BE2C (cell line): ENCODE measurements at regions not wholly inside any gene's neighbourhood (a gene's known extent, or its start where the extent isn't known, plus 50 kb on each side); places are given as distances from the start of the nearest gene placed in this dataset.

Source experiments
- DNase-seq: peaks from one replicate; pipeline ENCODE4 v3.0.0-alpha.2; 2020
- H3K27me3 ChIP-seq: fragments of 250-450 bp; sonication (Bioruptor Pico); 2 replicates; pipeline ENCODE4 v1.5.1; 2020; ENCODE audit warnings: mild to moderate bottlenecking
- H3K36me3 ChIP-seq: fragments of 250-450 bp; sonication (Bioruptor Pico); 2 replicates; pipeline ENCODE4 v1.5.1; 2020; ENCODE audit warnings: mild to moderate bottlenecking
- H3K4me1 ChIP-seq: fragments of 250-450 bp; sonication (Bioruptor Pico); 2 replicates; pipeline ENCODE4 v1.5.1; 2020
- H3K4me3 ChIP-seq: 2 replicates; pipeline ENCODE4 v1.5.1; 2011; ENCODE audit warnings: low read depth, low read length
- H3K9me3 ChIP-seq: fragments of 250-450 bp; sonication (Bioruptor Pico); 2 replicates; pipeline ENCODE4 v1.5.1; 2020
- TF ChIP-seq, protein P1 (sequence below): IDR thresholded peaks from 2 replicates; pipeline ENCODE4 v1.5.1; 2012; ENCODE audit warnings: mild to moderate bottlenecking, low read depth, low read length

DNA sequence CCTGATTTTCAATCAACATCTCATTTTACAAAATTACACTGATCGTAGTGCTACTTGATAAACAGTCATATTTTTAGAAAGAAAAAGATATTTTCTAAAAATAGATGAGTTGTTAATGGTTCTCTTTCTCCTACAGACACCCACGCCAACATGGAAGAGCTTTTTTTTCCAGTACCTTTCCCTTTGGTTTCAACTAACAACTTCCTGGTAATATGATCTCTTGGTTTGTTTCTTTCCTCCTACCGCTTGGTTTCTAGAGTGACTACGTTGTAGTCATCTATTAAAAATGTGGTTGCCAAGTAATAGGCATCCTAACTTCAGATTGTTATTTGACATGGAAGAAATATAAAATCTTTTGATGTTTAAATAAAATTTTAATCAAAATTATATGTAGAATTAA is 189.0 kb downstream of the LACC1 start:
- DNase-seq = no peak
- TF ChIP-seq, protein P1, sequence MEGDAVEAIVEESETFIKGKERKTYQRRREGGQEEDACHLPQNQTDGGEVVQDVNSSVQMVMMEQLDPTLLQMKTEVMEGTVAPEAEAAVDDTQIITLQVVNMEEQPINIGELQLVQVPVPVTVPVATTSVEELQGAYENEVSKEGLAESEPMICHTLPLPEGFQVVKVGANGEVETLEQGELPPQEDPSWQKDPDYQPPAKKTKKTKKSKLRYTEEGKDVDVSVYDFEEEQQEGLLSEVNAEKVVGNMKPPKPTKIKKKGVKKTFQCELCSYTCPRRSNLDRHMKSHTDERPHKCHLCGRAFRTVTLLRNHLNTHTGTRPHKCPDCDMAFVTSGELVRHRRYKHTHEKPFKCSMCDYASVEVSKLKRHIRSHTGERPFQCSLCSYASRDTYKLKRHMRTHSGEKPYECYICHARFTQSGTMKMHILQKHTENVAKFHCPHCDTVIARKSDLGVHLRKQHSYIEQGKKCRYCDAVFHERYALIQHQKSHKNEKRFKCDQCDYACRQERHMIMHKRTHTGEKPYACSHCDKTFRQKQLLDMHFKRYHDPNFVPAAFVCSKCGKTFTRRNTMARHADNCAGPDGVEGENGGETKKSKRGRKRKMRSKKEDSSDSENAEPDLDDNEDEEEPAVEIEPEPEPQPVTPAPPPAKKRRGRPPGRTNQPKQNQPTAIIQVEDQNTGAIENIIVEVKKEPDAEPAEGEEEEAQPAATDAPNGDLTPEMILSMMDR = no peak
- H3K9me3 ChIP-seq = no peaks in the 10 kb centered on the region
- H3K36me3 ChIP-seq = no peaks in the 10 kb centered on the region
- no peak overlapping the region for H3K4me3 ChIP-seq
- peaks cover 16% of the 10 kb centered on the region for H3K27me3 ChIP-seq
- no peaks in the 10 kb centered on the region for H3K4me1 ChIP-seq

GRCh38 chr13:44072536-44072935 is 192.8 kb downstream of the LACC1 start:
- Histone ChIP-seq H3K4me3 (no peak overlapping the region), H3K9me3 (no peaks in the 10 kb centered on the region), H3K4me1 (no peaks in the 10 kb centered on the region), H3K27me3 (peaks cover 13% of the 10 kb centered on the region), H3K36me3 (no peaks in the 10 kb centered on the region)
- TF ChIP-seq, protein P1 = no peak
- no peak for DNase-seq

- no peaks in the 10 kb centered on the region for H3K36me3 ChIP-seq
- H3K4me1 ChIP-seq = no peaks in the 10 kb centered on the region
- no peak for DNase-seq
- H3K9me3 ChIP-seq = no peaks in the 10 kb centered on the region
- peaks cover 2% of the 10 kb centered on the region for H3K27me3 ChIP-seq
- H3K4me3 ChIP-seq = no peak overlapping the region
- TF ChIP-seq, protein P1 = no peak
These were observed 194.9 kb downstream of the LACC1 start for GRCh38 chr13:44074611-44075010.

- H3K4me3 ChIP-seq = no peak overlapping the region
- no peaks in the 10 kb centered on the region for H3K9me3 ChIP-seq
- H3K4me1 ChIP-seq = no peaks in the 10 kb centered on the region
- no peaks in the 10 kb centered on the region; the same call in none of the 2 replicates for H3K27me3 ChIP-seq
- no peaks in the 10 kb centered on the region for H3K36me3 ChIP-seq
- no peak for DNase-seq
- TF ChIP-seq, protein P1 = no peak
These were observed 195.4 kb downstream of the LACC1 start for GRCh38 chr13:44075113-44075512.

GRCh38 chr13:44078806-44079376 is 199.2 kb downstream of the LACC1 start:
- Histone ChIP-seq H3K9me3 (no peaks in the 10 kb centered on the region), H3K27me3 (no peaks in the 10 kb centered on the region; the same call in 1 of the 2 replicates), H3K4me3 (no peak overlapping the region), H3K4me1 (no peaks in the 10 kb centered on the region), H3K36me3 (no peaks in the 10 kb centered on the region)
- TF ChIP-seq, protein P1 = no peak
- DNase-seq = no peak

GRCh38 chr13:44079413-44080205 is 199.9 kb downstream of the LACC1 start:
- H3K27me3 ChIP-seq = no peaks in the 10 kb centered on the region; the same call in 1 of the 2 replicates
- no peaks in the 10 kb centered on the region for H3K4me1 ChIP-seq
- no peaks in the 10 kb centered on the region for H3K36me3 ChIP-seq
- TF ChIP-seq, protein P1 = no peak
- H3K4me3 ChIP-seq = no peak overlapping the region
- no peak for DNase-seq
- no peaks in the 10 kb centered on the region for H3K9me3 ChIP-seq
